ENCODE measurements at regions not wholly inside any gene's neighbourhood (a gene's known extent, or its start where the extent isn't known, plus 50 kb on each side); places are given as distances from the start of the nearest gene placed in this dataset.
"Not testable (repeated sequence)": the region's sequence is repeated elsewhere in the genome, so short reads cannot be mapped to it uniquely, and the experiment has no call there.

DNA sequence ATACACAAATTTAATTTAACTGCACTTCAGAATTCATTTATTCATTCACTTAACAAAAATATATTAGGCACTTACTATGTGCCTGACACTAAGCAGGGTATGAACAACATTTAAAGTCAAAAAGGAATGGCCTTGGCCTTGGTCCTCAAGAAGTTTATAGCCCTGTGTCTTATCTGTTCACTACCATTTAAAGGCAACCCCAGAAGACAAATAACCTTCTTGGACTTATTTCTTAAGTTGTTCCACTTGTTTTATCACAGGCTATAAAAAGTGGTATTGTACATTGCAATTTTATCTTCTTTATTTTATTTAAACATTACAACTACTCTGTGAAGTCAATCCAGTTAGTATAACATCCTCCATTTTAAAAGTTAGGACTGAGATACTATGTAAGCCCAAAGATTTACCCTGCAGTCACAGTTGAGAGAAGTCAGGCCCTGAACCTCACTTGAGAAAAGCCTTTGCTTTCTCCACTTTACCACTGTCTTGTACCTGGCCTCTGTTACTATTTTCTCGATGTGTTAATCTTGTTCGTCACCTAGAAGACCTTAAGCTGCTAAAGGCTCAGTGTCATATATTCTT is 305.6 kb upstream of the DIPK2B start:
- H3K4me1 Mint-ChIP-seq (ENCODE audit: unreplicated experiment): peaks cover 48% of the 10 kb centered on the region
- DNase-seq (ENCODE audit: extremely low spot score, unreplicated experiment): no peak
- no peaks in the 10 kb centered on the region for H3K27me3 Mint-ChIP-seq (ENCODE audit: unreplicated experiment)
- H3K9me3 Mint-ChIP-seq (ENCODE audit: unreplicated experiment): no peaks in the 10 kb centered on the region
- TF ChIP-seq, protein P1, sequence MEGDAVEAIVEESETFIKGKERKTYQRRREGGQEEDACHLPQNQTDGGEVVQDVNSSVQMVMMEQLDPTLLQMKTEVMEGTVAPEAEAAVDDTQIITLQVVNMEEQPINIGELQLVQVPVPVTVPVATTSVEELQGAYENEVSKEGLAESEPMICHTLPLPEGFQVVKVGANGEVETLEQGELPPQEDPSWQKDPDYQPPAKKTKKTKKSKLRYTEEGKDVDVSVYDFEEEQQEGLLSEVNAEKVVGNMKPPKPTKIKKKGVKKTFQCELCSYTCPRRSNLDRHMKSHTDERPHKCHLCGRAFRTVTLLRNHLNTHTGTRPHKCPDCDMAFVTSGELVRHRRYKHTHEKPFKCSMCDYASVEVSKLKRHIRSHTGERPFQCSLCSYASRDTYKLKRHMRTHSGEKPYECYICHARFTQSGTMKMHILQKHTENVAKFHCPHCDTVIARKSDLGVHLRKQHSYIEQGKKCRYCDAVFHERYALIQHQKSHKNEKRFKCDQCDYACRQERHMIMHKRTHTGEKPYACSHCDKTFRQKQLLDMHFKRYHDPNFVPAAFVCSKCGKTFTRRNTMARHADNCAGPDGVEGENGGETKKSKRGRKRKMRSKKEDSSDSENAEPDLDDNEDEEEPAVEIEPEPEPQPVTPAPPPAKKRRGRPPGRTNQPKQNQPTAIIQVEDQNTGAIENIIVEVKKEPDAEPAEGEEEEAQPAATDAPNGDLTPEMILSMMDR (IDR thresholded peaks at IDR 0.05): no peak
- no peaks in the 10 kb centered on the region for H3K36me3 Mint-ChIP-seq (ENCODE audit: unreplicated experiment)
- H3K27ac Mint-ChIP-seq (ENCODE audit: unreplicated experiment): peak overlapping the region; percentile 61
- no peak overlapping the region for H3K4me3 Mint-ChIP-seq (ENCODE audit: unreplicated experiment)

DNA sequence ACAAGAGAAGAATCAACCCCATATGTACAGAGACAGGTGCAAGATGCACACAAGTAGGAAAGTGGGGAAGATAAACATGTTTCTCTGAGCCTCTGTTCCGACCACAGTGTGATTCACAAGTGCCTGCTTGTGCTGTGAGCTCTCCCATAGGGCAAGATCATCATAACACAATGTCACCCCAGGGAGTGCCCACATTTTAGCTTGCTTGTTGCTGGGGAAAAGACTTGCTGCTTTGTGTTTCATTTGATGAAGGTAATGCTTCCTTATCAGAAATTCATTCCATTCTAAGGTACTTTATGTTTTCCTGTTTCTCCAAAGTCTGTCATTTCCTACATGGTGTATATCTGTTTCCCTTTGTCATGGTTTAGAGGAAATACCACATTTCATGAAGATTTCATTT is 304.5 kb upstream of the DIPK2B start:
- Mint-ChIP-seq H3K27ac (ENCODE audit: unreplicated experiment) (no peak overlapping the region), H3K4me1 (ENCODE audit: unreplicated experiment) (peaks cover 48% of the 10 kb centered on the region), H3K36me3 (ENCODE audit: unreplicated experiment) (no peaks in the 10 kb centered on the region), H3K4me3 (ENCODE audit: unreplicated experiment) (no peak overlapping the region), H3K27me3 (ENCODE audit: unreplicated experiment) (no peaks in the 10 kb centered on the region), H3K9me3 (ENCODE audit: unreplicated experiment) (no peaks in the 10 kb centered on the region)
- DNase-seq (ENCODE audit: extremely low spot score, unreplicated experiment): no peak
- TF ChIP-seq, protein P1 (IDR thresholded peaks at IDR 0.05): no peak

DNA sequence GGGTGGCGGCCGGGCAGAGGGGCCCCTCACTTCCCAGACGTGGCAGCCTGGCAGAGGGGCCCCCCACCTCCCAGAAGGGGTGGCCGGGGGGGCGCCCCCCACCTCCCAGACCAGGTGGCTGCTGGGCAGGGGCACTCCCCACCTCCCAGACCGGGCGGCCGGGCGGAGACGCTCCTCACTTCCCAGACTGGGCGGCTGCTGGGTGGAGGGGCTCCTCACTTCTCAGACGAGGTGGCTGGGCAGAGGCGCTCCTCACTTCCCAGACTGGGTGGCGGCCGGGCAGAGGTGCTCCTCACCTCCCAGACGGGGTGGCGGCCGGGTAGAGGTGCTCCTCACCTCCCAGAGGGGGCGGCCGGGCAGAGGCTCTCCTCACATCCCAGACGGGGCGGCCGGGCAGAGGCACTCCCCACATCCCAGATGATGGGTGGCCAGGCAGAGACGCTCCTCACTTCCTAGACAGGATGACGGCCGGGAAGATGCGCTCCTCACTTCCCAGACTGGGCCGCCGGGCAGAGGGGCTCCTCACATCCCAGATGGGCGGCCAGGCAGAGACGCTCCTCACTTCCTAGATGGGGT is 303.2 kb upstream of the DIPK2B start:
- peaks cover 48% of the 10 kb centered on the region for H3K4me1 Mint-ChIP-seq (ENCODE audit: unreplicated experiment)
- not testable (repeated sequence) for H3K27ac Mint-ChIP-seq (ENCODE audit: unreplicated experiment); DNase-seq (ENCODE audit: extremely low spot score, unreplicated experiment); H3K4me3 Mint-ChIP-seq (ENCODE audit: unreplicated experiment); H3K27me3 Mint-ChIP-seq (ENCODE audit: unreplicated experiment); H3K9me3 Mint-ChIP-seq (ENCODE audit: unreplicated experiment); H3K36me3 Mint-ChIP-seq (ENCODE audit: unreplicated experiment)

DNA sequence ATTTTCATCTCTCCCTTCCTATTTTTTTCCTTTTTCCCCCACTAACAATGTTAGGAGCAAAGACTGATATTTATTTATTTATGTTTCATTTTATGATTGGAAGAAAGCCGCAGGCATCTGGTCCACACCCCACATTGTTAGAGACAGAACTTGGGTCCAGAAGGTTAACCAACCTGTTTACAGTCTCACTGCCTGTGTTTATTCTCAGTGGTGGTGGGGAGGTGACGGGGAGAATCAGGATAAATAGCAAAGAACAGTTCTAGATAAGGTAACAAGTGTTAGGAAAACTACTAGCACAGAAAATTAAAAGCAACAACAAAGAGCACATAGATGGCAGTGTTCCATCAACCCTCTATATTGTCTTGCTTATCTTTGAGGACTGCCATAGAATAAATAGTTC is 301.7 kb upstream of the DIPK2B start:
- Mint-ChIP-seq H3K4me1 (ENCODE audit: unreplicated experiment) (peaks cover 36% of the 10 kb centered on the region), H3K4me3 (ENCODE audit: unreplicated experiment) (no peak overlapping the region)

DNA sequence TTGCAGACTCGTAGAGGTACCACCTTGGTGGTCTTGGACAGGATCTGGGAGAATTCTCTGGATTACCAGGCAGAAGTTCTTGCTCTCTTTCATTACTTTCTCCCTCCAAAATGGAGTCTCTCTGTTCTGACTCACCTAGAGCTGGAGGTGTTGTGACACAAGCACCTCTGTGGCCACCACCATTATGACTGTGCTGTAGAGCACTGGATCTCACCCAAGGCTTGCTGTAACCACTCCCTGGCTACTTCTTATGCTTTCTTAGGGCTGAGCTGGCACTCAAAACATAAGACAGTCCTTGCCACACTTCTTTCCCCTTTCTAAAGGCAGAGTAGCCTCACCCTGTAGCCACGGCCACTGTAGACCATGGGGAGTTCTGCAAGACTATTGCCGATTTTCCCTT is 296.6 kb upstream of the DIPK2B start:
- Mint-ChIP-seq H3K4me3 (ENCODE audit: unreplicated experiment) (no peak overlapping the region), H3K27me3 (ENCODE audit: unreplicated experiment) (no peaks in the 10 kb centered on the region), H3K27ac (ENCODE audit: unreplicated experiment) (no peak overlapping the region), H3K4me1 (ENCODE audit: unreplicated experiment) (peaks cover 9% of the 10 kb centered on the region), H3K36me3 (ENCODE audit: unreplicated experiment) (peaks cover 6% of the 10 kb centered on the region), H3K9me3 (ENCODE audit: unreplicated experiment) (peaks cover 46% of the 10 kb centered on the region)
- DNase-seq (ENCODE audit: extremely low spot score, unreplicated experiment): no peak
- TF ChIP-seq, protein P1 (IDR thresholded peaks at IDR 0.05): no peak

More for the DNA sequence above, 301.7 kb upstream of the DIPK2B start:
- DNase-seq (ENCODE audit: extremely low spot score, unreplicated experiment): no peak
- Mint-ChIP-seq H3K27ac (ENCODE audit: unreplicated experiment) (no peak overlapping the region), H3K36me3 (ENCODE audit: unreplicated experiment) (no peaks in the 10 kb centered on the region), H3K9me3 (ENCODE audit: unreplicated experiment) (peaks cover 5% of the 10 kb centered on the region), H3K27me3 (ENCODE audit: unreplicated experiment) (no peaks in the 10 kb centered on the region)
- TF ChIP-seq, protein P1 (IDR thresholded peaks at IDR 0.05): no peak
